Dedifferentiated amniotic fluid mesenchymal stem cell (primary cell): ENCODE measurements at regions not wholly inside any gene's neighbourhood (a gene's known extent, or its start where the extent isn't known, plus 50 kb on each side); places are given as distances from the start of the nearest gene placed in this dataset.

ENCODE experiments used
- DNase-seq: peaks from one replicate; pipeline ENCODE4 v3.0.0-alpha.2; 2016; ENCODE audit errors: extremely low spot score

DNA sequence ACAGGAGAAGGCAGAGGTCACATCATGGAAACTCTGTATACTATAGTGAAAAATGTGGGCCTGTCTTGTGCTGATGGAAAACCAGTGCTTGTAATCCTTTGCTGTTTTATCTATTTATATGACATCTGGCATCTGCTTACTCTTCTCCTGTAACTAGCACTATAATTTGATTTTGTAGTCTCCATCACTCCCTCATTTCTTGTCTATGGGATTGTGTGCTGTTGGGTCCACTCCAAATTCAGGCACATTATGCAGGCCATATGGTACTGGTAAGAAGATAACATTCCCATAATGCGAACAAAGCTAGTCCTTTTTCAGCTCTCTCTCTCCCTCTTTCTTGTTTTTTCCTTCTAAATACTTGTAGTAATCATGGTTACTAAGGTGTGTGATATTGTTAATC, 581.2 kb upstream of the IGFBP7 start:
- no peak for DNase-seq

GRCh38 chr4:57689693-57690205, 579.6 kb upstream of the IGFBP7 start:
- DNase-seq, result no peak

DNA sequence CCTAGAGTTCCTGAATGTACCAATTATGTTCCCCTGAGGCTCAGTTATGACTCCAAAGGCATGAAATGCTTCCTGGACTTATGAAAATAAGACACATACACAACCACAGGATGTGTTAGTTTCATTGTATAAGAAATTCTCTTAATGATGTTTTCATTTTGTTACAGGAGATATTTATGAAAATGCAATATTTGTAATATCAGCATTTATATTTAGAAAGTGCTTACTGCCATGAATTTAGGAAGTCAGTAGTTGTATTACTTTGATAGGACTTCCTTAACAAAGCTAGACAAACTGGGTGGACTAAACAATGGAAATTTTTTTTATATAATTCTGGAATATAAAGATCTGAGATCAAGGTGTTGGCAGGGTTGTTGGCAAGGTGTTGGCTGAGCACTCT, 572.1 kb upstream of the IGFBP7 start:
- no peak for DNase-seq

DNA sequence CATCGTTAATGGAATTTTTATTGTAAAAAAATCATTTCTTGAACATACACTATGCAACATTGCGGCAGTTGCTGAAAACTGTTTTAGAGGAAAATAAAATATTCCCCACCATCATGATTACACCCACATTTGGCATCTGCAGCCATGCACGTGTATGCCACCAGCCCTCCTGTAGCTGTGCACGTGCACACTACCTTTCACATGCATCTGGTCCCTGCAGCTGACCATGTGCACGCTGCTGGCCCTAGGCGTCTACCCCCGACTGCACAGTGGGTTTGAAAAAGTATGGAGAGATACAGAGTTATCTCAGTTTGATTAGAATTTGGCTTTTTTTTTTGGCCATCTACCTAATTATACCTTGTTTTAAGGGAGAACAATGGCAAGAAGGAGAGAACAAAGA, 569.8 kb upstream of the IGFBP7 start:
- no peak for DNase-seq

DNA sequence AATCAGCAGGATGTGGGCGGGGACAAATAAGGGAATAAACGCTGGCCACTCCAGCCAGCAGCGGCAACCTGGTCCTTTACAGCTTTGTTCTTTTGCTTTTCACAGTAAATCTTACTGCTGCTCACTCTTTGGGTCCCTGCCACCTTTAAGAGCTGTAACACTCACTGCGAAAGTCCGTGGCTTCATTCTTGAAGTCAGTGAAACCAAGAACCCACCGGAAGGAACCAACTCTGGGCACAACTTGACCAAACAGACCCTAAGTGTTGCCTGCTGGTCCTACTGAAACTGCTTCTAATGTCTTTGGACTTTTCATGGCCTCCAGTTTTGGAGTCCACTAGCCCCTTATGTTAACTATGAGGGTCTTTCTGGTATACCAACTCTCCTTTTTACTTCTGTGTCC, 566.2 kb upstream of the IGFBP7 start:
- DNase-seq, result no peak

DNA sequence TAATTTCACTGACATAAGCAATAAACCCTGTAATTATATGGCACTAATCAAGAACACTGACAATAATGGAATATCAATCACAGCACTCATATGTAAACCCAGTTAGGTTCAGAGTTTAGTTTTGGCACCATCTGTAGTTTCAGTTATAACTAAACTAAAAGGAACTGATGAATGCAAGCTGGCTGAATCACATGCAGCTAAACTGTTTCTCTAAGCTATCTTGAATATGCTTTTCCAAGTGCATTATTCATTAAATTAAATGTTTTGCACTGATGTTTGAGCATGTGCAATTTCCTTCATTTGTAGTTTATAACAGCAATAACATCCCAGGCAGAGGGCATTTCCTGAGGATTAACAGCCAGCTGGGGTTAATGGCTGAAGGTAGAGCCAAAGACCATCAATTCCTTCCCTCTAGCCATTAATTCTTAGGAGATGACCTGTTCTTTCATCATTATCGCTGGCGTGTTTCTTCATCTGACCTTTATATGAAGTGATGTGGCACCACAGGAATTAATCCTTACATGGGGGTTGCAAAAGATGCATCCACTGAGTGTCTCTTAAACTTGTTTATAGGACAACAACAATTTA, 562.8 kb upstream of the IGFBP7 start:
- no peak for DNase-seq

DNA sequence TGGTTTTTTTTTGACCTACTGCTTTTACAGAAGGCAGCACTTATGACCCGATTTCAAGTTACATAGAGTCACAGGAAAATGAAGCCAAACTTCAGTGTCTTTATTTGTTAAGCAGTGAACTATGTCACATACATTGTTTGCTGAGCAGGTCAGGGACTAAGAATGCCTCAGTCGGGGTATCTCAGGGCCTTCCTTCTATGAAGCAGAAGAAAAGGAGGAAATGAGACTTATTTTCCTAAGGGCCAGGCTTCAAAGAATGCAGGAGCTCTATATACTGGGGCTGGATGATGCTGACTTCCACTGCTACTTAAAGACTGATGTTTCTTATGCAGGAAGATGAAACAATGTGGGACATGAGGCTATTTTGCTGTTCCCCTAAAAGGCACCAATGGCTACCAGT, 558.4 kb upstream of the IGFBP7 start:
- DNase-seq, result no peak

DNA sequence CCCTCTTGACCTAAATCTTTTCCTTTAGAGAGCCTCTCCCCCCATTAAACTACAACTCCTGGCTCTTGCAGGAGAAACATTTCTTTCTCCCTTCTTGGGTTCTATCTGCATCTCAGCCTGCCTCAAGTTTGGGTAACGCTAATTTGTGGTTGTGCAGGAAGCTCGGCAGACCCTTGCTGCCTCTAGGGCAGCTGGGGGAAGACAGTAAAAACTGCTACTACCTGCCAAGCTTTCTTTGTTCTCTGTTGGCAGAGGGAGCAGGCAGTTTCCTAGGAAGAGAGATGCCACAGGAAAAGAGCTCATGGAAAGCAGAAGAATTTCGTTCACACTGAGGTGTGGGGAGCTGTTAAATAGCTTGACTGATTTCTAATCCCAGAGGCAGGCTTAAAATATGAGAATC, 555.6 kb upstream of the IGFBP7 start:
- DNase-seq, result no peak

GRCh38 chr4:57661517-57662090, 551.4 kb upstream of the IGFBP7 start:
- DNase-seq, result no peak

DNA sequence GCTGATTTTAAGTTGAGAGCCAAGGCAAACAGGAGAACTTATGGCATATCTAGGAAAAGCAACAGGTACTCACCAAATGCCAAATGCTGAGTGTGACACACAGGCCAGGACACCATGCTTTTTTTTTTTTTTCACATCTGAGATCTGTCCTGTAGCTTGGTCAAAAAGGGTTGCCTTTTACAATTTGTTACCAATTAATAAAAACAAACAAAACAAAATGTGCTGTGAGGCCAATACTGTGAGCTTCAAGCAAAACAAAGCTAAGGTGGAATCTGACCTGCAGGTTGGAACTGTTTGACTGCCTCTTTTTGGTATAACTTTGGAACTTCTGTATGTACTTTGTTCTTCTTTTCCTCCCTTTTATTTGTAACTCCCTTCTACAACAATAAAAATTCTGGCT, 548.5 kb upstream of the IGFBP7 start:
- DNase-seq, result no peak

DNA sequence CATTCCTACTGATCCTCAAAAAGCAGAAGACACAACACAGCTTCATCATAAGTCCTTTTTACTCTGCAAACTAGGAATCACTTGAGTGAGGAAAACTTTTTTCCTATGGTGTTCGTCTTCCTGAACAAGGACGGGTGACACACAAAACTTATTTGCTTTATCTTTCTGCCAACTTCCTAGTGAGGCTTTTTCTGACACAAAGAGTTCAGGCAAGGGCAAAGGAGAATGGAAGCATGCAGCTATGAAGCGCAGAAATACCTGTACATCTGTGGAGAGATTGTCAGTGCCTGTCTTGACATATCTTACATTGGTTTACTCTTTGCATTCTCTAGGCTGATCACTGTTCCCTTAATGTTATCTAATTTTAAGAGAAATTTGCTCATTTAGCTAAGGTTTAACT, 548.0 kb upstream of the IGFBP7 start:
- no peak for DNase-seq

DNA sequence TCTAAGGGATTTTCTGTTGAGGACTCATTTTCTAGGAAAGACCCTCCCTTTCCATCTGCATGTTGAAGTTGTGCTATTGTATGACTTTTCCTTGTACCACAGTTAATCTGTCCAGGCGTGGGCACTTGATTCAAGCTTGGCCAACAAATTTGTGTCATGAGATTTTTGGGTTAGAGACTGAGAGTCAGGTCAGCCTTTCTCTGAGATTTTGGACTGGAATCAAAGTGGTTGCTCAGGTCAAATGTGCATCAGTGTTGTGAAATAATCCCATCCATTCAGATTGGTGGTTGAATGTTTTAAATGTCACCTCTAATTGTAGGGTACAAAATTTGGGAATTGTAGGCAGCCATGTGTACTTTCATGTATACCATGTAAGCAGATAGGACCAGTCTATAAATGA, 545.2 kb upstream of the IGFBP7 start:
- no peak for DNase-seq

GRCh38 chr4:57652779-57653178, 542.6 kb upstream of the IGFBP7 start:
- no peak for DNase-seq

DNA sequence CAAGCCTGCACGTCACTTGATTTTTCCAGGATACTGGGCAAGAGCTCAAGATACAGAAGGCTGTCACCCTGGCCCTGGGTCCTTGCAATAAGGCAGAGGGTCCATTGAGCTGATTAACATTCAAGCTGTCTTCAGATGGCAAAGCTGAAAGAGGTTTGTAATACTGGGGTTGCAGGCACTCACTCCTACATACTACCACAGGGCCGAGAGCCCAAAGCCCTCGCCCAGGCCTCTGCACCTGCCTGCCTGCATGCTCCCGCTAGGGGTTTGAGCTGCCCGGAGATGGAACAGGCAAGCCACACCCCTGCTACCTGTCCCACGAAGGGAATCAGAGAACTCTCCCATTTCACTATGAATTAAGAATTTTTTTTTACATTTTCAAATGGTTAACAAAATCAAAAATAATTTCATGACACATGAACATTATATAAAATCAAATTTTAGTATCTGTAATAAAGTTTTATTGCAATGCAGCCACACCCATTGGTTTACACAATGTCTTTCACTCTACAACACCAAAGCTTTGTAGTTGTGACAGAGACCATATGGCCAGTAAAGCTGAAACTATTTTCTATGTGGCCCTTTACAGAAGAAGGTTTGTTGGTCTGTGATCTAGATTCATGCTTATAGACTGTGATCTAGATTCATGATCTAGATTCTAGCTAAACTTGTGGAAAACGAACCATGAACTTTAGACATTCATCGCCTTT, 530.4 kb upstream of the IGFBP7 start:
- DNase-seq, result no peak

DNA sequence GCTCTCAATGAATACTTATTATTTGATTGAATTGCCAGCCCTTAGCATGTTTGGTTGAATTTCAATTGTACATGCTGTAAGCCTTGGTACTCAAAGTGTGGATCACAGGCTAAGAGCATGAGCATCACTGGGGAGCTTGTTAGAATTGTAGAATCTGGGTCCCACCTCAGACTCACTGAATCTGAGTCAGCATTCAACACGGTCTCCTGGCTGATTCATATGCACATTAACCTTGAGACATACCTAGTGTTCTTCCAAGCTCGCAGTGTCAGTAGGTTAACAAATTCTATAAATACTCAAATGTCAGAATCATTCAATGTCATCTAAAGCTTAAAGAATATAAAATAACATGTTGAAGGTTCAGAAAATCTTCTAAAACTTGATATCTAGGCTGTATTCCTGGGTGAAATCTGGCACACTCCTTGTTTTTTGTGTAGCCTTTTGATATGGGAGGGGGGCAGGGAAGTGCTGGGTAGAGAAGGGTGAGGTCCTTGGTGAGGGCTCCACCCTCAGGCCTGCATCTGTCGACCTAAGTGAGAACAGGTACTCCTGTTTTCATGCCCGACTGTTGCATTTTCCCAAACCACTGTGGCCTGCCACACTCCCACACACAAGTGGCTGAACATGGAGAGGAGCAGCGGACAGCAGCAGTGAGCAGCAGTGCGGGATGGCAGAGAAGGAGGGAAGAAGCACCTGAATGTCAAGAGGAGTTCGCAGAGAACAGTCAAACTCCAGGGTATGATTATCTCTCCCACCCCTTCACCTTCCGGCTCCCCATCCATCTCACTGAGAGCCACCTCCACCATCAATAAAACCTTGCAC, 529.6 kb upstream of the IGFBP7 start:
- DNase-seq, result no peak

GRCh38 chr4:57635910-57636309, 525.7 kb upstream of the IGFBP7 start:
- DNase-seq, result no peak

DNA sequence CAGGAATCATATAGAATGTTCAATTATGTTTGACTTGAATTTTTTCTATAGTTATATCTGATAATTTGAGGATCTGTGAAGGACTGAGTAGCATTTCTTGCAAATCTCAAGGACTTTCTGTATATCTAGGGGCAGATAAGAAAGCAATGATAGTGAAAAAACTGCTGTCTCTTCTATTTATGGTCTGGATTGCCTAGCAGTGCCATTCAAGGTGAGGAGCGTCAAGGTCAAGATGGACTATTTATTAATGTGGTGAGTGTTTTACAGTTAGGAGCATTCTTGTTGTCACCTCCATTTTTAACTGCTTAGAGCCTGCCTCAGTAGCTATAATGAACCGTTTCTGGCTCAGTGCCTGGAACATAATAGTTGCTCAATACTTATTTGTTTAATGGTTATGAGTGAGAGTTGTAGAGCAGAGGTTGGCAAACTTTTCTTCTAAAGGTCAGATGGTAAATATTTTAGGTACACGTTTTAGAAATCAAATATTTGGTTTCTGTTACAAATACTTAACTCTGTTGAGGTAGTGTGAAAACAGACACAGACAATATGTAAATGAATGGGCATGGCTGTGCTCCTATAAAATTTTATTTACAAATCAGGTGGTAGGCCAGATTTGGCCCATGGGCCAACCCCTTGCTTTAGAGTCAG, 523.2 kb upstream of the IGFBP7 start:
- no peak for DNase-seq

GRCh38 chr4:57632564-57632963, 522.4 kb upstream of the IGFBP7 start:
- DNase-seq, result no peak

- no peak for DNase-seq
Measured at GRCh38 chr4:57631147-57631546, 521.0 kb upstream of the IGFBP7 start.

DNA sequence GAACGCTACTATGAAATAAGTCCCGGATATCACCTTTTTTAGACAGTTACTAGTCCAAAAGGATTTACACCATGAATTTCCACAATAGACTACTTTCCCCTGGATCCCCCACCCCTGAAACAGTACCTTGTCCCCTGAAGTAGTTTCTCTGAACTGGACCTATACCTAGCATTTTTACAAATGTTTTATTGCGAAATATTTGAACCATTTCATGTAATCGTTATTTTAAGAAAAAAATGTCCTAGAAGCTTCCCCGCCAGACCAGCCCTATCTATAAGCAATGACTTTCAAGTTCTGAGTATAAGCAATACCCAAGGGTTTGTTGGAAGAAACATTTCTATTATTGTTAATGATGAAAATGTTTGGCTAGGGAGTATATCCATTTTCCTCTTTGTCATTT, 517.8 kb upstream of the IGFBP7 start:
- DNase-seq, result no peak

- DNase-seq, result no peak
Measured at GRCh38 chr4:57614257-57614932, 504.2 kb upstream of the IGFBP7 start.
